Ishikawa (cell line): ENCODE measurements at regions not wholly inside any gene's neighbourhood (a gene's known extent, or its start where the extent isn't known, plus 50 kb on each side); places are given as distances from the start of the nearest gene placed in this dataset.

Source experiments
- CEBPB ChIP-seq: IDR thresholded peaks from 2 replicates; pipeline ENCODE4 v1.6.1; 2012
- CREB1 ChIP-seq: IDR thresholded peaks from 2 replicates; pipeline ENCODE4 v1.6.1; 2012; ENCODE audit warnings: low read depth
- EGR1 ChIP-seq: IDR thresholded peaks from 2 replicates; pipeline ENCODE4 v1.6.1; 2012
- EP300 ChIP-seq: IDR thresholded peaks from 2 replicates; pipeline ENCODE4 v1.6.1; 2012; ENCODE audit warnings: borderline replicate concordance
- FOXM1 ChIP-seq: IDR thresholded peaks from 2 replicates; pipeline ENCODE4 v1.6.1; 2012; ENCODE audit warnings: low read depth, borderline replicate concordance
- MAX ChIP-seq: IDR thresholded peaks from 2 replicates; pipeline ENCODE4 v1.6.1; 2012
- NFIC ChIP-seq: IDR thresholded peaks from 2 replicates; pipeline ENCODE4 v1.6.1; 2012
- RAD21 ChIP-seq: IDR thresholded peaks from 2 replicates; pipeline ENCODE4 v1.6.1; 2012; ENCODE audit warnings: low read depth
- REST ChIP-seq: IDR thresholded peaks from 2 replicates; pipeline ENCODE4 v1.6.1; 2012; ENCODE audit warnings: low read depth, mild to moderate bottlenecking
- TAF1 ChIP-seq: IDR thresholded peaks from 2 replicates; pipeline ENCODE4 v1.6.1; 2012; ENCODE audit warnings: low read depth, mild to moderate bottlenecking
- TCF12 ChIP-seq: IDR thresholded peaks from 2 replicates; pipeline ENCODE4 v1.6.1; 2012; ENCODE audit warnings: low read depth
- TEAD4 ChIP-seq: IDR thresholded peaks from 2 replicates; pipeline ENCODE4 v1.6.1; 2012
- USF1 ChIP-seq: IDR thresholded peaks from 2 replicates; pipeline ENCODE4 v1.6.1; 2012
- YY1 ChIP-seq: IDR thresholded peaks from 2 replicates; pipeline ENCODE4 v1.6.1; 2012; ENCODE audit warnings: low read depth
- ZBTB7A ChIP-seq: IDR thresholded peaks from 2 replicates; pipeline ENCODE4 v1.6.1; 2012; ENCODE audit warnings: low read depth

- no peak for TF ChIP-seq REST
- TF ChIP-seq CREB1 = no peak
- TF ChIP-seq EP300 = no peak
- TF ChIP-seq CEBPB = no peak
- TF ChIP-seq TAF1 = no peak
- TF ChIP-seq TCF12 = no peak
- no peak for TF ChIP-seq ZBTB7A
- TF ChIP-seq NFIC = no peak
- TF ChIP-seq MAX = no peak
These were observed 440.1 kb upstream of the NFE2L3 start for GRCh38 chr7:25711940-25712339.

- TF ChIP-seq EGR1 (no peak), MAX (no peak), CREB1 (no peak), CEBPB (no peak), TCF12 (no peak), EP300 (no peak), USF1 (no peak), FOXM1 (no peak), NFIC (no peak), YY1 (no peak), RAD21 (no peak), TAF1 (no peak)
These were observed 439.5 kb upstream of the NFE2L3 start for GRCh38 chr7:25712500-25712899.

- TF ChIP-seq FOXM1 (no peak), USF1 (no peak), EGR1 (no peak), YY1 (no peak)
These were observed 438.0 kb upstream of the NFE2L3 start for GRCh38 chr7:25714013-25714412.

GRCh38 chr7:25716421-25716820 lies 435.6 kb upstream of the NFE2L3 start:
- TF ChIP-seq RAD21 = no peak
- no peak for TF ChIP-seq NFIC
- TF ChIP-seq TEAD4 = no peak
- TF ChIP-seq ZBTB7A = no peak
- no peak for TF ChIP-seq TAF1
- TF ChIP-seq CEBPB = no peak
- TF ChIP-seq REST = no peak
- no peak for TF ChIP-seq CREB1
- TF ChIP-seq EGR1 = no peak
- no peak for TF ChIP-seq EP300
- TF ChIP-seq USF1 = no peak
- TF ChIP-seq TCF12 = no peak
- no peak for TF ChIP-seq MAX
- no peak for TF ChIP-seq FOXM1

GRCh38 chr7:25718596-25718995 lies 433.4 kb upstream of the NFE2L3 start:
- TF ChIP-seq CREB1 (no peak), EP300 (no peak), FOXM1 (no peak), TEAD4 (no peak), TCF12 (no peak), CEBPB (no peak), RAD21 (no peak), MAX (no peak), YY1 (no peak), ZBTB7A (no peak), EGR1 (no peak), USF1 (no peak), REST (no peak), NFIC (no peak), TAF1 (no peak)
